HEK293 (cell line): ENCODE measurements at regions not wholly inside any gene's neighbourhood (a gene's known extent, or its start where the extent isn't known, plus 50 kb on each side); places are given as distances from the start of the nearest gene placed in this dataset.
"Not testable (repeated sequence)": the region's sequence is repeated elsewhere in the genome, so short reads cannot be mapped to it uniquely, and the experiment has no call there.

ENCODE experiments used
- HOXA7 ChIP-seq: sonication (generic); formaldehyde crosslinking; IDR thresholded peaks from 2 replicates; pipeline ENCODE4 v1.8.1; 2022; ENCODE audit warnings: missing genetic modification reagents, borderline replicate concordance
- REST ChIP-seq: fragments of 450-650 bp; formaldehyde crosslinking; IDR thresholded peaks from 2 replicates; pipeline ENCODE4 v1.5.1; 2016; ENCODE audit warnings: missing biosample characterization, missing genetic modification characterization
- TRIM28 ChIP-seq: IDR thresholded peaks from 2 replicates; pipeline ENCODE4 v1.6.1; 2011; ENCODE audit warnings: low read length, control low read depth, borderline replicate concordance
- ZBTB6 ChIP-seq: fragments of 450-650 bp; formaldehyde crosslinking; IDR thresholded peaks from 2 replicates; pipeline ENCODE4 v1.5.1; 2017; ENCODE audit warnings: missing biosample characterization, missing genetic modification characterization
- ZBTB7A ChIP-seq: fragments of 450-650 bp; formaldehyde crosslinking; IDR thresholded peaks from 2 replicates; pipeline ENCODE4 v1.5.1; 2016; ENCODE audit warnings: low read depth, missing biosample characterization, missing genetic modification characterization
- ZNF239 ChIP-seq: fragments of 450-650 bp; formaldehyde crosslinking; IDR thresholded peaks from 2 replicates; pipeline ENCODE4 v1.5.1; 2016; ENCODE audit warnings: missing biosample characterization, missing genetic modification characterization
- ZNF274 ChIP-seq, 2 experiments: fragments of 200-500 bp in 1 of 2; fragments of 450-650 bp in 1 of 2; sonication (Bioruptor generic) in 1 of 2; formaldehyde crosslinking in 1 of 2; IDR thresholded peaks; 2 replicates each; pipeline versions ENCODE4 v1.5.1 to v1.6.1; 2014 to 2016; ENCODE audit warnings: borderline replicate concordance in 1 of 2, inconsistent platforms in 1 of 2, low read length in 1 of 2, missing biosample characterization in 1 of 2, missing genetic modification characterization in 1 of 2
- ZNF324 ChIP-seq: fragments of 450-650 bp; formaldehyde crosslinking; IDR thresholded peaks from 2 replicates; pipeline ENCODE4 v1.5.1; 2016; ENCODE audit warnings: missing biosample characterization, missing genetic modification characterization
- ZNF335 ChIP-seq: fragments of 450-650 bp; formaldehyde crosslinking; conservative IDR thresholded peaks from 2 replicates; pipeline ENCODE4 v1.5.1; 2016; ENCODE audit warnings: missing biosample characterization, missing genetic modification characterization
- ZNF585B ChIP-seq: fragments of 450-650 bp; formaldehyde crosslinking; IDR thresholded peaks from 2 replicates; pipeline ENCODE4 v1.5.1; 2016; ENCODE audit warnings: missing biosample characterization, missing genetic modification characterization
- ZSCAN23 ChIP-seq: fragments of 450-650 bp; formaldehyde crosslinking; IDR thresholded peaks from 2 replicates; pipeline ENCODE4 v1.5.1; 2016; ENCODE audit warnings: missing biosample characterization, missing genetic modification characterization
- TF ChIP-seq, protein P1 (sequence below): fragments of 450-650 bp; formaldehyde crosslinking; IDR thresholded peaks from 2 replicates; pipeline ENCODE4 v1.5.1; 2016; ENCODE audit warnings: missing biosample characterization, missing genetic modification characterization
- TF ChIP-seq, protein P2 (sequence below): fragments of 450-650 bp; formaldehyde crosslinking; IDR thresholded peaks from 2 replicates; pipeline ENCODE4 v1.5.1; 2016; ENCODE audit warnings: missing biosample characterization, missing genetic modification characterization, low read depth

GRCh38 chr3:107909583-107909982 is 181.2 kb downstream of the CD47 start:
- TF ChIP-seq ZBTB6; HOXA7 (CRISPR knock-in tag); ZNF239; ZBTB7A; ZNF585B (tag by site-specific recombination); ZNF335 (tag by site-specific recombination); ZNF274 (IDR thresholded peaks at IDR 0.05; ENCODE audit: low read length); ZNF274 (tag by site-specific recombination; IDR thresholded peaks at IDR 0.05; ENCODE audit: borderline replicate concordance); ZSCAN23 (tag by site-specific recombination); REST (tag by site-specific recombination); ZNF324 (tag by site-specific recombination); TRIM28: not testable (repeated sequence)
- TF ChIP-seq, protein P1, sequence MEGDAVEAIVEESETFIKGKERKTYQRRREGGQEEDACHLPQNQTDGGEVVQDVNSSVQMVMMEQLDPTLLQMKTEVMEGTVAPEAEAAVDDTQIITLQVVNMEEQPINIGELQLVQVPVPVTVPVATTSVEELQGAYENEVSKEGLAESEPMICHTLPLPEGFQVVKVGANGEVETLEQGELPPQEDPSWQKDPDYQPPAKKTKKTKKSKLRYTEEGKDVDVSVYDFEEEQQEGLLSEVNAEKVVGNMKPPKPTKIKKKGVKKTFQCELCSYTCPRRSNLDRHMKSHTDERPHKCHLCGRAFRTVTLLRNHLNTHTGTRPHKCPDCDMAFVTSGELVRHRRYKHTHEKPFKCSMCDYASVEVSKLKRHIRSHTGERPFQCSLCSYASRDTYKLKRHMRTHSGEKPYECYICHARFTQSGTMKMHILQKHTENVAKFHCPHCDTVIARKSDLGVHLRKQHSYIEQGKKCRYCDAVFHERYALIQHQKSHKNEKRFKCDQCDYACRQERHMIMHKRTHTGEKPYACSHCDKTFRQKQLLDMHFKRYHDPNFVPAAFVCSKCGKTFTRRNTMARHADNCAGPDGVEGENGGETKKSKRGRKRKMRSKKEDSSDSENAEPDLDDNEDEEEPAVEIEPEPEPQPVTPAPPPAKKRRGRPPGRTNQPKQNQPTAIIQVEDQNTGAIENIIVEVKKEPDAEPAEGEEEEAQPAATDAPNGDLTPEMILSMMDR: not testable (repeated sequence)
- TF ChIP-seq, protein P2, sequence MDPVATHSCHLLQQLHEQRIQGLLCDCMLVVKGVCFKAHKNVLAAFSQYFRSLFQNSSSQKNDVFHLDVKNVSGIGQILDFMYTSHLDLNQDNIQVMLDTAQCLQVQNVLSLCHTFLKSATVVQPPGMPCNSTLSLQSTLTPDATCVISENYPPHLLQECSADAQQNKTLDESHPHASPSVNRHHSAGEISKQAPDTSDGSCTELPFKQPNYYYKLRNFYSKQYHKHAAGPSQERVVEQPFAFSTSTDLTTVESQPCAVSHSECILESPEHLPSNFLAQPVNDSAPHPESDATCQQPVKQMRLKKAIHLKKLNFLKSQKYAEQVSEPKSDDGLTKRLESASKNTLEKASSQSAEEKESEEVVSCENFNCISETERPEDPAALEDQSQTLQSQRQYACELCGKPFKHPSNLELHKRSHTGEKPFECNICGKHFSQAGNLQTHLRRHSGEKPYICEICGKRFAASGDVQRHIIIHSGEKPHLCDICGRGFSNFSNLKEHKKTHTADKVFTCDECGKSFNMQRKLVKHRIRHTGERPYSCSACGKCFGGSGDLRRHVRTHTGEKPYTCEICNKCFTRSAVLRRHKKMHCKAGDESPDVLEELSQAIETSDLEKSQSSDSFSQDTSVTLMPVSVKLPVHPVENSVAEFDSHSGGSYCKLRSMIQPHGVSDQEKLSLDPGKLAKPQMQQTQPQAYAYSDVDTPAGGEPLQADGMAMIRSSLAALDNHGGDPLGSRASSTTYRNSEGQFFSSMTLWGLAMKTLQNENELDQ: not testable (repeated sequence)
